ENCODE measurements at regions not wholly inside any gene's neighbourhood (a gene's known extent, or its start where the extent isn't known, plus 50 kb on each side); places are given as distances from the start of the nearest gene placed in this dataset.
"Not testable (repeated sequence)": the region's sequence is repeated elsewhere in the genome, so short reads cannot be mapped to it uniquely, and the experiment has no call there.

- not testable (repeated sequence) for DNase-seq (ENCODE audit: low read depth)
These were observed 113.7 kb downstream of the PPIAL4A start for GRCh38 chr1:121003230-121003629.

GRCh38 chr1:121006826-121007225 is 117.3 kb downstream of the PPIAL4A start:
- not testable (repeated sequence) for DNase-seq (ENCODE audit: low read depth)

- DNase-seq (ENCODE audit: low read depth), result not testable (repeated sequence)
These were observed 118.2 kb downstream of the PPIAL4A start for GRCh38 chr1:121007755-121008154.

- not testable (repeated sequence) for DNase-seq (ENCODE audit: low read depth)
These were observed 119.1 kb downstream of the PPIAL4A start for GRCh38 chr1:121008512-121009215.

GRCh38 chr1:121009216-121010057 is 119.9 kb downstream of the PPIAL4A start:
- DNase-seq (ENCODE audit: low read depth), result not testable (repeated sequence)

- DNase-seq (ENCODE audit: low read depth), result not testable (repeated sequence)
These were observed 120.6 kb downstream of the PPIAL4A start for GRCh38 chr1:121010141-121010540.

GRCh38 chr1:121013181-121013580 is 123.6 kb downstream of the PPIAL4A start:
- DNase-seq (ENCODE audit: low read depth), result not testable (repeated sequence)

- not testable (repeated sequence) for DNase-seq (ENCODE audit: low read depth)
These were observed 126.8 kb downstream of the PPIAL4A start for GRCh38 chr1:121016182-121017028.

GRCh38 chr1:121019715-121020349 is 130.3 kb downstream of the PPIAL4A start:
- DNase-seq (ENCODE audit: low read depth), result not testable (repeated sequence)

- not testable (repeated sequence) for DNase-seq (ENCODE audit: low read depth)
These were observed 131.0 kb downstream of the PPIAL4A start for GRCh38 chr1:121020350-121021236.

GRCh38 chr1:121021716-121022115 is 132.1 kb downstream of the PPIAL4A start:
- not testable (repeated sequence) for DNase-seq (ENCODE audit: low read depth)

- DNase-seq (ENCODE audit: low read depth), result not testable (repeated sequence)
These were observed 143.4 kb downstream of the PPIAL4A start for GRCh38 chr1:121032878-121033494.

GRCh38 chr1:121036792-121037191 is 147.2 kb downstream of the PPIAL4A start:
- DNase-seq (ENCODE audit: low read depth), result not testable (repeated sequence)

- DNase-seq (ENCODE audit: low read depth), result not testable (repeated sequence)
These were observed 143.2 kb downstream of the FAM72B start for GRCh38 chr1:121040974-121041373.

- not testable (repeated sequence) for DNase-seq (ENCODE audit: low read depth)
These were observed 142.6 kb downstream of the FAM72B start for GRCh38 chr1:121041497-121041896.

- DNase-seq (ENCODE audit: low read depth), result not testable (repeated sequence)
These were observed 141.3 kb downstream of the FAM72B start for GRCh38 chr1:121042882-121043281.

- DNase-seq (ENCODE audit: low read depth), result not testable (repeated sequence)
These were observed 135.8 kb downstream of the FAM72B start for GRCh38 chr1:121048293-121048752.

- not testable (repeated sequence) for DNase-seq (ENCODE audit: low read depth)
These were observed 135.2 kb downstream of the FAM72B start for GRCh38 chr1:121048769-121049443.

GRCh38 chr1:121050097-121050496 is 134.0 kb downstream of the FAM72B start:
- DNase-seq (ENCODE audit: low read depth), result not testable (repeated sequence)
